ENCODE measurements at regions not wholly inside any gene's neighbourhood (a gene's known extent, or its start where the extent isn't known, plus 50 kb on each side); places are given as distances from the start of the nearest gene placed in this dataset.

DNA sequence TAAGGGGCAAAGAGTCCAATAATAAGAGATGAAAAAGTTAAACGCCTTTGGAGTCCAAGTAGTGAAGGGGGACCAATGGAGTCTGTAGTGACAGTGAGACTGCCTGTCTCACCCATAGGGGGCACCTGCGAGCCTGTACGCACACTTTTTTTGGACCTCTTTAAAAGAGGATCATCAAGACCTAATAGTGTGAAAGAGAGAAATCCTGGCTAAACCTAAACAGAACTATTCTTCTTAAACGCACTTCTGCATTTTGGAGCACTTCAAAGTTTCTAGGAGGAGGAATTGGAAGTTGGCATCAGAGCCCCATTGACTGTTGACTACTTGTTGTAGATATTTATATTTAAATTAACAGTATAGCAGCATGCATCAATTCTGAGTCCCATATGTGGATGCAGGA lies 636.1 kb upstream of the KLF4 start:
- DNase-seq, result no peak

- no peak for DNase-seq
Measured at GRCh38 chr9:108119530-108120113, 630.1 kb upstream of the KLF4 start.

DNA sequence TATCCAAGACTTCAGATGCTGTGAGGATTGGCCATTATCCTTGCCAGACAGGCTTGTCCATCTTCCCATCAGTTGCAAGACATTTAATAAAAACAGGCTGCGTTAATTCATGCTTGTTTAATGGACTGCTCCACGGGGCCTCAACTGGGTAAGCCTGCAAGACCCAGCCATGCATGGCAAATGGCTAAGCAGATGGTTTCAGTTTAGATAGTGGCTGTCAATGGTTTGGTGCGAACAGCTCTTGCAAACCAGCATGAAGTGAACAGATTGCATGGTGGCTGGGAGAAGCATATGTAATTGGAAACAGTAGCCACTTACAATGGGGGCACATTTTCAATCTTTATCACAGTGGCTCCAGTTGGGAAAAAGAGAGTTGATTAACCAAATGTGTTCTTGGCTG lies 628.2 kb upstream of the KLF4 start:
- DNase-seq, result no peak

- no peak for DNase-seq
Measured at GRCh38 chr9:108117306-108117705, 627.7 kb upstream of the KLF4 start.

- DNase-seq, result no peak
Measured at GRCh38 chr9:108113596-108113995, 624.0 kb upstream of the KLF4 start.

- no peak for DNase-seq
Measured at GRCh38 chr9:108109927-108110690, 620.5 kb upstream of the KLF4 start.

- DNase-seq, result no peak
Measured at GRCh38 chr9:108108852-108109448, 619.4 kb upstream of the KLF4 start.

GRCh38 chr9:108108280-108108851 lies 618.8 kb upstream of the KLF4 start:
- no peak for DNase-seq

DNA sequence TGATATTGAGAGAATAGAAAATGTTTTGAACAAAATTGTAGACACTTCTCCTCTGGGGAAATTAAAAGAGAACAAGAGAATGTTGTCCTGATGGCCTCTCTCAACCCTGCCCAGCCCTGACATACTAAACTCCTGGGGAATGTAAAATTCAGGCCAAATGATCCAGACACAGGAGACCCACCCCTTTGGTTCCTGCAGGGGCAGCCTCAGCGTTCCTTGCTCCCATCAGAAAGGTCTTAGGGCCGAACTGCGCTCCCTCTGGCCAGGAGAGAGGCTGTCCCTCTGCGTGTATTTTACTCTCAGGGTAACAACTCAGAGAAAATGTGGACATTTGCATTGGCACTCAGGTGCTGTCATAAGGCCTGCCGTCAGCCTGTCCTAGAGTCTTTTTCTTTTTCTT lies 616.3 kb upstream of the KLF4 start:
- DNase-seq, result no peak

DNA sequence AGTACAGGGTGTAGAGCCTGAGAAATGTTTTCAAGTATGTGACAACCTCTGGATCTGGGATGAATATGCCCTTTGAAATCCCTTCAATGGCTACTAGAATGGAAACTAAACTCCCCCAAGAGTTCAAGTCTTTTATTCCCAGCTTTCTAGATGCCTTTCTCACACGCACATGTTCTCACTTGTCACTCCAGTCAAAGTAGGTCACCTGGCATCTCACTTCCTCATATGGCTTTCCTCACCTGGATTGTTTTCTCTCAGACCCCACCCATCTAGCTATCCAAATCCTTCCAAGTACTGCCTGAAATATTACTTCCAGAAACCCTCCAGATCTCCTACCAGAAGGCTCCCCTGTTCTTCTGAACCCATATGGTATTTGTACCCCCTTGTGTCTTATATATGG lies 615.4 kb upstream of the KLF4 start:
- DNase-seq, result no peak

DNA sequence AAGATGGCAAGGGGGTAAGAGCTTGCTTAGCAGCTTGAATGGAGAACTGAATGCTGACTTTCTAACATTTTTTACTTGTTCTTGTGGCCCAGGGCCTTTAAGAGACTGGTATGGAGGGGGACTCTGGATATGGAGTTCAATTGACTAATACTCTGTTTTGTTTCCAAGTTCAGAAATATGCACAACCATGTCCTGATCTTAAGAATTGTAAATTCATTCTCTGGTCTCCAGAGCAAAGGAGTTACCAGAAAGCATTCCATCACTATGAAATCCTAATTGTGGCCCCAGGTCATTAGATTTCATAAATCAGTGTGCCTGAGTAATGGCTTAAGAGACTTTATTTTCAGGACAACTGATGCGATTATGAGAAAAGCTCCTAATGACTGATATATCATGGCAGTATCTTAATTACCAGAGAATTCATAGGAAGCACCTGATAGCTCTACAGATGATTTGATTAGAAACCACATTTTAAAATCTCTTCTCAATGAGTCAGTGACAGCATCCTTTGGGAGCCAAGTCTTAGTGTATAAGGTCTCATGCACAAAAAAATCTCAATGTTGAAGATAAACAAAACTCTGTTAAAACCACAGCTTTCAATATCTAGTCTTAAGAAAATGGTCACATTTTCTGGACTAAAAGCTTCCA lies 613.6 kb upstream of the KLF4 start:
- no peak for DNase-seq

GRCh38 chr9:108101410-108101809 lies 611.8 kb upstream of the KLF4 start:
- no peak for DNase-seq

- no peak for DNase-seq
Measured at GRCh38 chr9:108100571-108100970, 611.0 kb upstream of the KLF4 start.

DNA sequence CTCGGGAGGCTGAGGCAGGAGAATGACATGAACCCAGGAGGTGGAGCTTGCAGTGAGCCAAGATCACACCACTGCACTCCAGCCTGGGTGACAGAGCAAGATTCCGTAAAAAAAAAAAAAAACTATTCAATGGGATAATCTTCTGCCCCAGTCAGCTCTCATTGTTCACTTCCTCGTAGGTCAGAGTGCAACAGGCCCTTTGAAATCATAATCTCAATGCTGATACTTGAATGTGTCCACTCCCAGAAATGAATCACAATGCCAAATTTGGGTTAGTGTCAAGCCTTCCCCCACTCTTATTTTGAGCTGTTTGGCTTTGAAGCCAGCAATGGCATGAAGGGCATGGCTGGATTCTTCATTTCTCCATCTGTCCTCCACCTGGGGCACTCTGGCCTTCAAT lies 610.3 kb upstream of the KLF4 start:
- DNase-seq, result no peak

GRCh38 chr9:108095496-108095895 lies 605.9 kb upstream of the KLF4 start:
- DNase-seq, result no peak

DNA sequence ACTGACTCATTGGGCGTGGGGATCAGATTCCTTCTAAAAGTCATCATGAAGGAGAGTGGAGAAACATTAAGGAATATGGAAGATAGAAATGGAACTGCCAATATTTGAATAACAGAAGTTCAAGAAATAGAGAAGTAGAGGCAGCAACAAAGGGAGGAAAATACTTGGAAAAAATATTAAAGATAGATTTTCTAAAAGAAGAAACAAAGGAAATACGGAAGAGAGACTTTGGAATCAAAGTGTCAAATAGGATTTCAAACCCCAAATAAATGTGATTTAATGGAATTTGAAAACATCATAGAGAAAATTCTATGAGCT lies 605.1 kb upstream of the KLF4 start:
- DNase-seq, result no peak

DNA sequence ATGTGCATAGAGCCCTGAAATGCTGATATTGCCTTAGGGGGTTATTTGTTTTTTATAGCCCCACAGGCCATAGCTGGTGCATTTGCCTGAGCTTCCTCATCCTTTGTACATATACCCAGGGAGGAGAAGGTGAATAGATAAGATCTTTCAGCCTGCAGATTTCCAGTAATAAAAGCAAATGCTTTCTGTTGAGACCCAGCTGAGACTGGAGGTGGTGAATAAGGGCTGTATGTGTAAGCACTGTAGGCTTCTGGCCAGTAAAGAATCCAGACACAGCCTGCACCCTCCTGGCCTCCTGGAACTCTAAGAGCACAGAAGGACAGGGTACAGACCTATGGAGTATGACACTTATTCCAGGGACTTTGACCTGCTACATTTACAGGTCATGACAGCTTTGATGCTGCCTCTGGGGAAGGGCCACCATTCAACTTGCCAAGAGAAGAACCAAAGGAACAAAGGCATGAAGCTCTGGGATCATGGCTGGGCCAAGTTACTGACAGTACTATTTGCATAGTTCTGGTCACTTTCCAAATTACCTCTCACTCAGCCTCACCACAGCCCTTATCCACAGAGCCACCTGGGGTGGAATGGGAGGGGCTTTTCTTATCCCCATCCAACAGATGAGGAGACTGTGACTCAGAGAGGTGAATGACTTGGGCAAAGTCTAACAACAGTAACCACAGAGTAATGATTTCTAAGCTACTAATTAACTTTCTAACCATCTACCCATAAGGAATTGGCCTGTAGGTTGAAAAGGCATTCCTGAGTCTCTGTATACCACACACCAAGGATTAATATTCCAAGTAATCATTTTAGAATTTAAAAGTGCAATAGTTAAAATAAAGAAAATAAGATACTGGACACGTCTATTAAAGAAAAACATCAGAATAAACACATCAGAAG lies 604.5 kb upstream of the KLF4 start:
- no peak for DNase-seq

GRCh38 chr9:108088916-108089315 lies 599.3 kb upstream of the KLF4 start:
- no peak for DNase-seq

DNA sequence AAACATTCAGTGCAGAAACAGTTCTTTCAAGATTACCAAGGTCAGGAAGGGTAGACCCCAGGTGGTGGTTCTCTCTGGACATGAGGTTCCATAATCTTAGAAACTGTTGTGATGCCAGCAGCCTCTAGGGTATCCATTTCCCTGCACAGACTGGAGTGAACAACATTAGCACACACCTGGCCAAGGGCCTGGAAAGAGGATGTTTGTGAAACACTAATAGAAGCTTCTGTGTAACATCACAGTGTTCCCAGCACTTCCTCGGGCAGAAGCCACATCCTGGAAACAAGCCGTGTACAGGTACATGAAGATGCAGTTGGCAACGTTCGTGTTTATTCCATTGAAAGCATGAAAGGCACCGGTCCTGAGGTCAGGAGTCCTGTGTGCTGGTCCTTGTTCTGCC lies 598.2 kb upstream of the KLF4 start:
- no peak for DNase-seq

GRCh38 chr9:108086624-108087023 lies 597.1 kb upstream of the KLF4 start:
- no peak for DNase-seq

DNA sequence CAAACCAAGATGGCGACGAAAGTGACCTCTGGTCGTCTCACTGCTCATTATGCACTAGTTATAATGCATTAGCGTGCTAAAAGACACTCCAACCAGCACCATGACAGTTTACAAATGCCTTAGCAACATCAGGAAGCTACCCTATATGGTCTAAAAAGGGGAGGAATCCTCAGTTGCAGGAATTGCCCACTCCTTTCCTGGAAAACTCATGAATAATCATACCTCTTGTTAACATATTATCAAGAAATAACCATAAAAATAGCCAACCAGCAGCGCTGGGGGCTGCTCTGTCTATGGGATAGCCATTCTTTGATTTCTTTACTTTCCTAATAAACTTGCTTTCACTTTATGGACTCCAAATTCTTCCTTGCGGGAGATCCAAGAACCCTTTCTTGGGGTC lies 595.7 kb upstream of the KLF4 start:
- DNase-seq, result no peak

DNA sequence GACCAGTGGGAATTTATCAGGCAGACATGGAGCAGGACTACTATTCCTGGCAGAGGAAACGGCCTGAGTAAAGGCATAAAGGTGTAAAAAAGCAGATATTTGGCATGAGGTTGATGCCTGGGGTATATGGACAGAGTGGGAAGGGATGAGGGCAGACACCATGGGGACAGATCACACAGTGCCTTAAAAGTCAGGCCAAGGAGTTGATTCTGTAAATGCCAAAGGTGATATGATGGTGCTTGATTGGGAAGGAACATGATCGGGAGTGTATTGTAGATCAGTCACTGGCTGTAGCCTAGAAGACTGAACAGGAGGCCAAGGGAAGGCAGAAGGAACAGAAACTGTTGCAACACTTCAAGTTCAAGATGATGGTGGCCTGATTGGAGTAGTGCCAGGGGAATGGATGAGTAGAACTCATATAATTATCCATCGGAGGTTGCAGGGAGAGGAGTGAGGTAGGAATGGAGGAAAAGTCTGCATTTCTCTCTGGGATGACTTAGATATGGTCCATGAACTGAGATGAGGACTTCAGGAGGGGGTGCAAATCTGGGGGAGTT lies 594.3 kb upstream of the KLF4 start:
- DNase-seq, result no peak

Measured in NCI-H1417 treated with DMSO at 0.1 percent for 48 hours (cell line).